Heart left ventricle (tissue), 16 donors: ENCODE measurements at regions not wholly inside any gene's neighbourhood (a gene's known extent, or its start where the extent isn't known, plus 50 kb on each side); places are given as distances from the start of the nearest gene placed in this dataset.
A peak's percentile ranks its signal among the peaks of the same experiment; 100 is the strongest.

Source experiments
- ATAC-seq, 4 donors: fragments of 200-7000 bp; cut with Tn5 transposase; one replicate each; pipeline ENCODE4 v1.9.1; 2020 to 2022; ENCODE audit warnings: moderate library complexity in 4 of 4, mild to moderate bottlenecking in 3 of 4, moderate number of reproducible peaks in 1 of 4
- DNase-seq, 5 donors: peaks; one replicate each; pipeline ENCODE4 v3.0.0-alpha.2; 2020
- H3K27ac ChIP-seq, 12 donors: fragments of 200-600 bp; sonication (generic) in 4 of 12; one replicate each; pipeline versions ENCODE4 v1.5.0 to v1.8.0; 2016 to 2022; ENCODE audit warnings: mild to moderate bottlenecking in 2 of 12
- H3K27me3 ChIP-seq, 9 donors: fragments of 200-600 bp; sonication (generic) in 2 of 9; one replicate each; pipeline versions ENCODE4 v1.5.1 to v1.8.0; 2016 to 2022; ENCODE audit warnings: mild to moderate bottlenecking in 3 of 9
- H3K36me3 ChIP-seq, 9 donors: fragments of 200-600 bp; sonication (generic) in 2 of 9; one replicate each; pipeline versions ENCODE4 v1.5.0 to v1.8.0; 2018 to 2022; ENCODE audit warnings: mild to moderate bottlenecking in 2 of 9
- H3K4me1 ChIP-seq, 12 donors: fragments of 200-600 bp; sonication (generic) in 4 of 12; one replicate each; pipeline versions ENCODE4 v1.5.0 to v1.8.0; 2016 to 2022; ENCODE audit warnings: mild to moderate bottlenecking in 3 of 12
- H3K4me3 ChIP-seq, 12 donors: fragments of 200-600 bp; sonication (generic) in 4 of 12; one replicate each; pipeline versions ENCODE4 v1.5.0 to v1.8.0; 2017 to 2022; ENCODE audit warnings: mild to moderate bottlenecking in 9 of 12, moderate library complexity in 4 of 12
- H3K9me3 ChIP-seq, 12 donors: fragments of 200-600 bp; sonication (generic) in 4 of 12; one replicate each; pipeline versions ENCODE4 v1.5.0 to v1.8.0; 2016 to 2022; ENCODE audit warnings: mild to moderate bottlenecking in 1 of 12
- POLR2A ChIP-seq, 2 donors: fragments of 450-650 bp; IDR thresholded peaks; one replicate each; pipeline ENCODE4 v1.6.1; 2017; ENCODE audit warnings: antibody characterized with exemption in 2 of 2, mild to moderate bottlenecking in 2 of 2, moderate library complexity in 2 of 2
- WGBS, 4 donors: extraction: QIAGEN DNeasy Blood & Tissue Kit in 2 of 4; methylation state at CpG; one replicate each; pipeline versions ENCODE4 v1.1.5 to v1.1.7; 2013 to 2018; 5-methylcytosine and 5-hydroxymethylcytosine counted together
- intact Hi-C, 10 donors: fragments of 100-400 bp; cut with DNase I; formaldehyde crosslinking; loops; one replicate each; pipeline versions ENCODE4 v1.11.1 to v1.14.2; 2022
- TF ChIP-seq, protein P1 (sequence below), 12 donors: fragments of 200-600 bp; sonication (generic) in 4 of 12; IDR thresholded peaks; one replicate each; pipeline versions ENCODE4 v1.5.0 to v1.8.0; 2018 to 2022; ENCODE audit warnings: antibody characterized with exemption in 12 of 12, mild to moderate bottlenecking in 5 of 12
- donor health status: ischemic (EF 13 %, LVEDD 7.1; RV severe dilation, severe dysfunction).
- donor health status: healthy with polysubstance abuse.
- donor health status: DM: no; HTN: yes; CAD: no.
- donor health status: DM: no; HTN: no; CAD: no.
- donor health status: ischemic (EF 25% LVEDD 6.9; RV normal size, moderate dysfunction).
- donor health status: ischemic (EF 25% LVEDD 5.7; RV mildly dilated, moderate dysfunction).
- donor health status: healthy.
- donor health status: DM: yes; HTN: yes; CAD: no.
- donor health status: ischemic (EF 35%, LVEDD 5.7; RV mildly dilated, moderate dysfunction).
- donor health status: nonischemic (EF 11% LVEDD 7.7; RV severe dilation, severe dysfunction).
- donor health status: DM: yes; HTN: yes; CAD: no.
- donor health status: PGD.
- donor health status: ischemic (EF 29% LVEDD 5.4; RV normal size, mild dysfunction).
- donor health status: nonischemic (EF 23%, LVEDD 6.1; RV moderate dilation, normal function).

DNA sequence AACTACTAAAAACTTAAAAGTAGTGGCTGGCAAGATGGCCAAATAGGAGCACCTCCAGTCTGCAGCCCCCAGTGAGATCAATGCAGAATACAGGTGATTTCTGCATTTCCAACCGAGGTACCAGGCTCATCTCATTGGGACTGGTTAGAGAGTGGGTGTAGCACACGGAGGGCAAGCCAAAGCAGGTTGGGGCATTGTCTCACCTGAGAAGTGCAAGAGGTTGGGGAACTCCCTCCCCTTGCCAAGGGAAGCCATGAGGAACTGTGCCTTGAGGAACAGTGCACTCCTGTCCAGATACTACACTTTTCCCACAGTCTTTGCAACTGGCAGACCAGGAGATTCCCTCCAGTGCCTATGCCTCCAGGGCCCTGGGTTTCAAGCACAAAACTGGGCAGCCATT is 311.1 kb downstream of the PAPSS1 start:
- H3K27me3 ChIP-seq = no peaks in the 10 kb centered on the region
- H3K36me3 ChIP-seq = no peaks in the 10 kb centered on the region
- no peak overlapping the region for H3K27ac ChIP-seq
- no peak for ATAC-seq
- peaks cover 0 to 13% (median 0%) of the 10 kb centered on the region in 12 donors for H3K9me3 ChIP-seq
- no peaks in the 10 kb centered on the region for H3K4me1 ChIP-seq
- H3K4me3 ChIP-seq = no peak overlapping the region
- no peak for DNase-seq
- no peak for TF ChIP-seq POLR2A (IDR thresholded peaks at IDR 0.05)
- TF ChIP-seq, protein P1, sequence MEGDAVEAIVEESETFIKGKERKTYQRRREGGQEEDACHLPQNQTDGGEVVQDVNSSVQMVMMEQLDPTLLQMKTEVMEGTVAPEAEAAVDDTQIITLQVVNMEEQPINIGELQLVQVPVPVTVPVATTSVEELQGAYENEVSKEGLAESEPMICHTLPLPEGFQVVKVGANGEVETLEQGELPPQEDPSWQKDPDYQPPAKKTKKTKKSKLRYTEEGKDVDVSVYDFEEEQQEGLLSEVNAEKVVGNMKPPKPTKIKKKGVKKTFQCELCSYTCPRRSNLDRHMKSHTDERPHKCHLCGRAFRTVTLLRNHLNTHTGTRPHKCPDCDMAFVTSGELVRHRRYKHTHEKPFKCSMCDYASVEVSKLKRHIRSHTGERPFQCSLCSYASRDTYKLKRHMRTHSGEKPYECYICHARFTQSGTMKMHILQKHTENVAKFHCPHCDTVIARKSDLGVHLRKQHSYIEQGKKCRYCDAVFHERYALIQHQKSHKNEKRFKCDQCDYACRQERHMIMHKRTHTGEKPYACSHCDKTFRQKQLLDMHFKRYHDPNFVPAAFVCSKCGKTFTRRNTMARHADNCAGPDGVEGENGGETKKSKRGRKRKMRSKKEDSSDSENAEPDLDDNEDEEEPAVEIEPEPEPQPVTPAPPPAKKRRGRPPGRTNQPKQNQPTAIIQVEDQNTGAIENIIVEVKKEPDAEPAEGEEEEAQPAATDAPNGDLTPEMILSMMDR (IDR thresholded peaks at IDR 0.05) = no peak
- intact Hi-C loops = no loop called here
- WGBS, 4 donors = 29 to 64% (median 42%) methylated on average over 2 of the region's 2 CpGs

DNA sequence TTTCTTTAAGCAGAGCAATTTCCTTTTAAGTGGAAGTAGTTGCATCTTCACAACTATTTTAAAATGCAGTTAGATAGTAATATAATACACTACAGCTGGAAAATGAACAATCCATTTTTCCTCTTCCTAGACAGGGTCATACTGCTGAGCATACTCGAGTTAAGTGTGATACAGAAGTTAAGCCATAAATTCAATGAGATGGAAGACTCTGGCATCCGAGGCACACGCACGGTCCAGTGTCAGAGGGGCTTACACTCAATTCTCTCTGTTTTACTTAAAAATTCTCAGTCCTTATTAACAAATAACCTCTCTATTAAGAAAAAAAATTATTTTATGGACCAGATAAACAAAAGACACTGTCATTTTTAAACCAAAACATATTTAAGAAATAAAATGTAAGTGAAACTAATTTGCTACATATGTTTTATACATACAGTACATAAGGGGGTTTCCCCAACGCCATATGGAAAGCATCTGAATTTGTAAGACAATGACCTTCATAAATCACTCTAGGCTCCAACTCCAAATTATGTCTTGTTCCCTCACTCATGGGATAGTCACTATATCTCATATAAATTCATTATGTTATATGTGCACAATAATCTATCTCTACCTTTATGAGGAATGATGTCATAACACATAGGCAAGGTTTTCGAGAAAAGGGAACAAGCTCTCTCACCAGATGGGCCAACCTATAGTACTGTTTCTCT is 315.3 kb downstream of the PAPSS1 start:
- H3K27ac ChIP-seq = no peak overlapping the region
- WGBS, 4 donors = 77 to 83% (median 80%) methylated on average over 6 of the region's 6 CpGs
- no peaks in the 10 kb centered on the region for H3K9me3 ChIP-seq
- TF ChIP-seq, protein P1 (IDR thresholded peaks at IDR 0.05) = no peak
- no peak for TF ChIP-seq POLR2A (IDR thresholded peaks at IDR 0.05)
- no peaks in the 10 kb centered on the region for H3K36me3 ChIP-seq
- no peak for DNase-seq
- ATAC-seq = no peak
- no peak overlapping the region for H3K4me3 ChIP-seq
- H3K27me3 ChIP-seq = no peaks in the 10 kb centered on the region
- intact Hi-C loops = no loop called here
- H3K4me1 ChIP-seq = no peaks in the 10 kb centered on the region

DNA sequence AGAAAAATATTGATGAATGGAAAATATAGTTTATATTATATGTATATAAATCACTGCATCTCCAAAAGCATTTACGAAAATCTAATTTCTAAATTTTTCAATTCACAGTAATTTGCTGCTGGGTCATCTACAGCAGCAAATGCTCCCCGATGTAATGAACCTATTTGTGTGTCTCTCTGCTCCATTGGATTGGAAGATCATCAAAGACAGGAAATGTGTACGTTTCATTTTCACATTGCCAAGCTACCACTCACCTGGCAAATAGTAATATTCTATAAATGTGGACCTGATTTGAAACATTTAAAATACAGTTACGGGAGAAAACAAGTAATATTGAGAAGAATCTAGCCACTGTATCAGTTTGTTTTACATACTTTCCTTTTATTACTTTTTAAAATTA is 317.7 kb downstream of the PAPSS1 start:
- H3K27me3 ChIP-seq = no peaks in the 10 kb centered on the region
- TF ChIP-seq POLR2A (IDR thresholded peaks at IDR 0.05) = no peak
- TF ChIP-seq, protein P1 (IDR thresholded peaks at IDR 0.05) = no peak
- no peak for ATAC-seq
- no peaks in the 10 kb centered on the region for H3K9me3 ChIP-seq
- 69 to 72% (median 71%) methylated on average over 4 of the region's 4 CpGs for WGBS, 4 donors
- H3K4me3 ChIP-seq = no peak overlapping the region
- H3K27ac ChIP-seq = no peak overlapping the region
- no peak for DNase-seq
- no peaks in the 10 kb centered on the region for H3K4me1 ChIP-seq
- no peaks in the 10 kb centered on the region for H3K36me3 ChIP-seq
- intact Hi-C loops = no loop called here

DNA sequence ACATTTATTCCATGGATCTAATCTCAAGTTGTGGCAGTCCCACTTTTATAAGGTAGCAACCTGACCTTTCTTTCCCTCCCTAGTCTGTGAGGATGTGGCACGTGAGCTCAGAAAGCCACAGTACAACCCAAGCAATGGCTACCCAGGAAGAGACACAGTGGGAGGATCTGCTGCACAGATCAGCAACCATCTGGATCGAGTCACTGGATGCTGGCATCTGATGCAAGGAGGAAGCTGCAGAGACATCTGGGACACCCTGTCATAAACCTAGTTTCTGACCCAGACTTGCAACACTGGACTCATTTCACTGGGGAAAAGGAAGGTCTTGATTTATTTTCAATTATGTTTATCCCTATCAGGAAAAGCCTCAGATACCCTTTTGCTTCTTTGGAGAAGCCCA is 327.1 kb downstream of the PAPSS1 start:
- Histone ChIP-seq H3K4me1 (peaks cover 0 to 5% (median 0%) of the 10 kb centered on the region in 12 donors), H3K4me3 (no peak overlapping the region), H3K27ac (no peak overlapping the region), H3K27me3 (no peaks in the 10 kb centered on the region), H3K9me3 (no peaks in the 10 kb centered on the region), H3K36me3 (no peaks in the 10 kb centered on the region)
- no peak for TF ChIP-seq POLR2A (IDR thresholded peaks at IDR 0.05)
- TF ChIP-seq, protein P1 (IDR thresholded peaks at IDR 0.05) = no peak
- peak in 1 of 5 donors; percentile 24 for DNase-seq
- 35 to 47% (median 40%) methylated on average over 2 of the region's 2 CpGs for WGBS, 4 donors
- ATAC-seq = peak in 1 of 4 donors; percentile 52
- intact Hi-C loops = loop anchor here in 1 of 10 donors (5.0 kb wide), 1 partner anchor 339 kb away; no protein-coding TSS in a partner anchor
